Trophoblast cell (in vitro differentiated cells and primary cell): ENCODE measurements at regions not wholly inside any gene's neighbourhood (a gene's known extent, or its start where the extent isn't known, plus 50 kb on each side); places are given as distances from the start of the nearest gene placed in this dataset.

ENCODE experiments used
- DNase-seq, 2 donors: peaks; one replicate each; pipeline ENCODE4 v3.0.0-alpha.2; 2016
- H2AFZ ChIP-seq: 2 replicates; pipeline ENCODE4 v1.6.1; 2013; ENCODE audit warnings: low read length, moderate library complexity, mild to moderate bottlenecking; ENCODE audit not compliant: insufficient read depth, poor library complexity
- H2AK5ac ChIP-seq: 2 replicates; pipeline ENCODE4 v1.6.1; 2013; ENCODE audit warnings: mild to moderate bottlenecking, low read length
- H2BK120ac ChIP-seq: 2 replicates; pipeline ENCODE4 v1.6.1; 2013; ENCODE audit warnings: low read length, mild to moderate bottlenecking, moderate library complexity; ENCODE audit not compliant: insufficient read depth, poor library complexity
- H2BK12ac ChIP-seq: 2 replicates; pipeline ENCODE4 v1.6.1; 2013; ENCODE audit warnings: mild to moderate bottlenecking, low read length, moderate library complexity
- H2BK5ac ChIP-seq: 2 replicates; pipeline ENCODE4 v1.6.1; 2013; ENCODE audit warnings: low read length, low read depth, moderate library complexity, mild to moderate bottlenecking; ENCODE audit not compliant: poor library complexity
- H3K14ac ChIP-seq: 2 replicates; pipeline ENCODE4 v1.6.1; 2013; ENCODE audit warnings: mild to moderate bottlenecking, low read length
- H3K18ac ChIP-seq: 2 replicates; pipeline ENCODE4 v1.6.1; 2013; ENCODE audit warnings: mild to moderate bottlenecking, low read length
- H3K23ac ChIP-seq: 2 replicates; pipeline ENCODE4 v1.6.1; 2013; ENCODE audit warnings: low read length
- H3K27ac ChIP-seq: 2 replicates; pipeline ENCODE4 v1.5.1; 2013; ENCODE audit warnings: low read depth, mild to moderate bottlenecking, inconsistent platforms, low read length, moderate library complexity
- H3K27me3 ChIP-seq: 2 replicates; pipeline ENCODE4 v1.6.1; 2013; ENCODE audit warnings: inconsistent platforms, mild to moderate bottlenecking, low read length, moderate library complexity; ENCODE audit not compliant: insufficient read depth
- H3K36me3 ChIP-seq, 2 experiments: 1 replicate in 1 of 2; 2 replicates in 1 of 2; pipeline ENCODE4 v1.6.1; 2013; ENCODE audit warnings: low read length in 2 of 2, mild to moderate bottlenecking in 2 of 2, moderate library complexity in 1 of 2; ENCODE audit not compliant: insufficient read depth in 2 of 2, control insufficient read depth in 1 of 2
- H3K4ac ChIP-seq: 2 replicates; pipeline ENCODE4 v1.6.1; 2013; ENCODE audit warnings: low read depth, mild to moderate bottlenecking, low read length, moderate library complexity
- H3K4me1 ChIP-seq, 2 experiments: 1 replicate in 1 of 2; 2 replicates in 1 of 2; pipeline ENCODE4 v1.6.1; 2013; ENCODE audit warnings: low read length in 2 of 2, mild to moderate bottlenecking in 2 of 2, moderate library complexity in 1 of 2; ENCODE audit not compliant: insufficient read depth in 2 of 2, control insufficient read depth in 1 of 2
- H3K4me2 ChIP-seq: 2 replicates; pipeline ENCODE4 v1.6.1; 2013; ENCODE audit warnings: inconsistent platforms, mild to moderate bottlenecking, low read length, moderate library complexity
- H3K4me3 ChIP-seq: 2 replicates; pipeline ENCODE4 v1.5.1; 2013; ENCODE audit warnings: mild to moderate bottlenecking, low read depth, low read length, inconsistent platforms
- H3K79me1 ChIP-seq: one replicate; pipeline ENCODE4 v1.6.1; 2013; ENCODE audit warnings: low read length
- H3K79me2 ChIP-seq: 2 replicates; pipeline ENCODE4 v1.6.1; 2013; ENCODE audit warnings: low read length, mild to moderate bottlenecking; ENCODE audit not compliant: control insufficient read depth, insufficient read depth, poor library complexity
- H3K9ac ChIP-seq: 2 replicates; pipeline ENCODE4 v1.6.1; 2013; ENCODE audit warnings: mild to moderate bottlenecking, low read length
- H3K9me3 ChIP-seq: 2 replicates; pipeline ENCODE4 v1.6.1; 2013; ENCODE audit warnings: low read depth, mild to moderate bottlenecking, control low read depth, inconsistent platforms, low read length; ENCODE audit not compliant: insufficient read depth
- H4K12ac ChIP-seq: 2 replicates; pipeline ENCODE4 v1.6.1; 2013; ENCODE audit warnings: low read depth, mild to moderate bottlenecking, low read length, moderate library complexity
- H4K8ac ChIP-seq: 2 replicates; pipeline ENCODE4 v1.6.1; 2013; ENCODE audit warnings: low read depth, mild to moderate bottlenecking, low read length, moderate library complexity
- H4K91ac ChIP-seq: one replicate; pipeline ENCODE4 v1.6.1; 2013; ENCODE audit warnings: low read depth, mild to moderate bottlenecking, low read length, moderate library complexity
- WGBS: extraction: QIAGEN DNeasy Blood & Tissue Kit; methylation state at CpG from one replicate; pipeline ENCODE4 v1.1.7; 2013; ENCODE audit warnings: missing lambda C conversion rate; ENCODE audit not compliant: insufficient read length, insufficient coverage; ENCODE audit errors: extremely low coverage; 5-methylcytosine and 5-hydroxymethylcytosine counted together

GRCh38 chr18:34086370-34086769 lies 138.3 kb downstream of the NOL4 start:
- Histone ChIP-seq H3K4me1 (no peaks in the 10 kb centered on the region), H3K9me3 (no peaks in the 10 kb centered on the region)

GRCh38 chr18:34085140-34085739 lies 139.5 kb downstream of the NOL4 start:
- no peak overlapping the region for H3K27ac ChIP-seq
- no peak overlapping the region for H4K12ac ChIP-seq
- H3K4me2 ChIP-seq, result no peak overlapping the region
- no peak overlapping the region for H2BK5ac ChIP-seq
- H2BK12ac ChIP-seq, result no peak overlapping the region
- H2AK5ac ChIP-seq, result no peak overlapping the region
- H3K79me2 ChIP-seq, result no peaks in the 10 kb centered on the region
- no peak overlapping the region for H3K4me3 ChIP-seq
- no peaks in the 10 kb centered on the region for H3K79me1 ChIP-seq
- H3K27me3 ChIP-seq, result no peaks in the 10 kb centered on the region
- H3K4me1 ChIP-seq, result no peaks in the 10 kb centered on the region
- no peaks in the 10 kb centered on the region for H3K9me3 ChIP-seq
- no peak overlapping the region for H4K91ac ChIP-seq
- no peak overlapping the region for H2AFZ ChIP-seq
- no peak overlapping the region for H3K14ac ChIP-seq
- H2BK120ac ChIP-seq, result no peak overlapping the region
- DNase-seq, result no peak
- H3K36me3 ChIP-seq, result no peaks in the 10 kb centered on the region
- no peak overlapping the region for H3K18ac ChIP-seq
- H4K8ac ChIP-seq, result no peak overlapping the region
- H3K9ac ChIP-seq, result no peak overlapping the region
- no peak overlapping the region for H3K23ac ChIP-seq
- H3K4ac ChIP-seq, result no peak overlapping the region
- WGBS, result no CpG with 5 or more reads among the region's 4 CpGs

More at GRCh38 chr18:34086370-34086769, 138.3 kb downstream of the NOL4 start:
- Histone ChIP-seq H3K14ac (no peak overlapping the region), H3K4ac (no peak overlapping the region), H3K36me3 (no peaks in the 10 kb centered on the region), H2AK5ac (no peak overlapping the region), H4K8ac (no peak overlapping the region), H2BK5ac (no peak overlapping the region), H4K91ac (no peak overlapping the region), H2BK12ac (no peak overlapping the region), H2BK120ac (no peak overlapping the region), H3K4me3 (no peak overlapping the region), H3K4me2 (no peak overlapping the region), H3K23ac (no peak overlapping the region), H3K9ac (no peak overlapping the region), H2AFZ (no peak overlapping the region), H3K79me2 (no peaks in the 10 kb centered on the region), H4K12ac (no peak overlapping the region), H3K79me1 (no peaks in the 10 kb centered on the region), H3K27me3 (no peaks in the 10 kb centered on the region), H3K18ac (no peak overlapping the region), H3K27ac (no peak overlapping the region)
- no peak for DNase-seq
- no CpG with 5 or more reads among the region's 1 CpG for WGBS

- Histone ChIP-seq H3K23ac (no peak overlapping the region), H2AK5ac (no peak overlapping the region), H2BK12ac (no peak overlapping the region), H3K27me3 (no peaks in the 10 kb centered on the region), H3K27ac (no peak overlapping the region), H4K12ac (no peak overlapping the region), H3K4me1 (no peaks in the 10 kb centered on the region), H3K18ac (no peak overlapping the region), H2BK120ac (no peak overlapping the region), H3K14ac (no peak overlapping the region), H3K9me3 (no peaks in the 10 kb centered on the region), H3K4me2 (no peak overlapping the region), H3K4ac (no peak overlapping the region), H2AFZ (no peak overlapping the region), H3K36me3 (no peaks in the 10 kb centered on the region), H2BK5ac (no peak overlapping the region), H3K79me2 (no peaks in the 10 kb centered on the region), H4K8ac (no peak overlapping the region), H4K91ac (no peak overlapping the region), H3K9ac (no peak overlapping the region), H3K4me3 (no peak overlapping the region), H3K79me1 (no peaks in the 10 kb centered on the region)
- no CpG with 5 or more reads among the region's 2 CpGs for WGBS
- DNase-seq, result no peak
Observed at GRCh38 chr18:34084635-34085034, 140.1 kb downstream of the NOL4 start.

GRCh38 chr18:34083910-34084535 lies 140.7 kb downstream of the NOL4 start:
- no peak overlapping the region for H3K4me3 ChIP-seq
- no peak overlapping the region for H3K4ac ChIP-seq
- H3K79me1 ChIP-seq, result no peaks in the 10 kb centered on the region
- H3K14ac ChIP-seq, result no peak overlapping the region
- no peak overlapping the region for H4K12ac ChIP-seq
- DNase-seq, result no peak
- H2BK12ac ChIP-seq, result no peak overlapping the region
- no peak overlapping the region for H3K18ac ChIP-seq
- no peaks in the 10 kb centered on the region for H3K4me1 ChIP-seq
- no peak overlapping the region for H3K27ac ChIP-seq
- no peaks in the 10 kb centered on the region for H3K9me3 ChIP-seq
- no peak overlapping the region for H4K8ac ChIP-seq
- H2BK5ac ChIP-seq, result no peak overlapping the region
- no peaks in the 10 kb centered on the region for H3K27me3 ChIP-seq
- no peak overlapping the region for H3K4me2 ChIP-seq
- H3K36me3 ChIP-seq, result no peaks in the 10 kb centered on the region
- H3K79me2 ChIP-seq, result no peaks in the 10 kb centered on the region
- no peak overlapping the region for H2AFZ ChIP-seq
- no CpG with 5 or more reads among the region's 9 CpGs for WGBS
- H4K91ac ChIP-seq, result no peak overlapping the region
- no peak overlapping the region for H3K9ac ChIP-seq
- no peak overlapping the region for H3K23ac ChIP-seq
- H2AK5ac ChIP-seq, result no peak overlapping the region
- H2BK120ac ChIP-seq, result no peak overlapping the region
